ENCODE measurements at regions not wholly inside any gene's neighbourhood (a gene's known extent, or its start where the extent isn't known, plus 50 kb on each side); places are given as distances from the start of the nearest gene placed in this dataset.

- TF ChIP-seq CTCF (IDR thresholded peaks at IDR 0.05; ENCODE audit: insufficient read depth, low read depth, low read length) = no peak
- no peak for TF ChIP-seq EZH2 (IDR thresholded peaks at IDR 0.05; ENCODE audit: insufficient read depth, low read length)
These were observed 261.1 kb upstream of the RNF32 start for GRCh38 chr7:156379324-156380070.
